Mucosa of descending colon (tissue), 3 donors: ENCODE measurements at regions not wholly inside any gene's neighbourhood (a gene's known extent, or its start where the extent isn't known, plus 50 kb on each side); places are given as distances from the start of the nearest gene placed in this dataset.

Source experiments
- ATAC-seq: fragments of 200-7000 bp; cut with Tn5 transposase; one replicate; pipeline ENCODE4 v1.9.1; 2020; ENCODE audit warnings: mild to moderate bottlenecking, moderate library complexity
- DNase-seq, 3 donors: peaks; one replicate each; pipeline ENCODE4 v3.0.0-alpha.2; 2020
- H3K36me3 ChIP-seq: fragments of 200-600 bp; one replicate; pipeline ENCODE4 v1.8.0; 2021; ENCODE audit warnings: low read depth, mild to moderate bottlenecking
- H3K4me1 ChIP-seq: fragments of 200-600 bp; one replicate; pipeline ENCODE4 v1.8.0; 2021; ENCODE audit warnings: low read depth, mild to moderate bottlenecking
- H3K4me3 ChIP-seq: fragments of 200-600 bp; one replicate; pipeline ENCODE4 v1.8.0; 2021; ENCODE audit warnings: mild to moderate bottlenecking
- H3K9me3 ChIP-seq: fragments of 200-600 bp; one replicate; pipeline ENCODE4 v1.8.0; 2021; ENCODE audit warnings: mild to moderate bottlenecking
- CTCF ChIP-seq: fragments of 200-600 bp; IDR thresholded peaks from one replicate; pipeline ENCODE4 v1.8.0; 2022; ENCODE audit warnings: antibody characterized with exemption, mild to moderate bottlenecking
- intact Hi-C, 2 donors: fragments of 100-400 bp; cut with DNase I in 1 of 2; cut with micrococcal nuclease in 1 of 2; formaldehyde crosslinking; loops; one replicate each; pipeline versions ENCODE4 v1.11.0 to v1.11.1; 2022; cut with DNase I, micrococcal nuclease
- donor health status: DM: no; HTN: no; CAD: no; lungs with moderate emphysema.
- donor health status: DM: no; HTN: no; CAD: no.
- donor health status: DM: no; HTN: yes; CAD: no.

- intact Hi-C loops: no loop called here
- no peak for TF ChIP-seq CTCF
Observed at GRCh38 chr1:31497601-31498000, 78.7 kb upstream of the TINAGL1 start.

GRCh38 chr1:31498376-31499040, 77.8 kb upstream of the TINAGL1 start:
- DNase-seq (no peak), ATAC-seq (no peak)
- Histone ChIP-seq H3K4me1 (no peaks in the 10 kb centered on the region), H3K36me3 (no peaks in the 10 kb centered on the region), H3K9me3 (no peaks in the 10 kb centered on the region), H3K4me3 (no peak overlapping the region)
- intact Hi-C loops: no loop called here
- TF ChIP-seq CTCF: no peak

More at GRCh38 chr1:31497601-31498000, 78.7 kb upstream of the TINAGL1 start:
- ATAC-seq: no peak
- Histone ChIP-seq H3K4me3 (no peak overlapping the region), H3K4me1 (no peaks in the 10 kb centered on the region), H3K36me3 (no peaks in the 10 kb centered on the region), H3K9me3 (no peaks in the 10 kb centered on the region)
- no peak for DNase-seq

GRCh38 chr1:31501505-31501904, 74.8 kb upstream of the TINAGL1 start:
- Histone ChIP-seq H3K36me3 (no peaks in the 10 kb centered on the region), H3K4me3 (no peak overlapping the region), H3K4me1 (no peaks in the 10 kb centered on the region), H3K9me3 (no peaks in the 10 kb centered on the region)
- intact Hi-C loops: no loop called here
- DNase-seq (no peak), ATAC-seq (no peak)
- TF ChIP-seq CTCF: no peak

- intact Hi-C loops: no loop called here
- DNase-seq (no peak), ATAC-seq (no peak)
- Histone ChIP-seq H3K4me1 (no peaks in the 10 kb centered on the region), H3K9me3 (no peaks in the 10 kb centered on the region), H3K36me3 (no peaks in the 10 kb centered on the region), H3K4me3 (no peak overlapping the region)
- no peak for TF ChIP-seq CTCF
Observed at GRCh38 chr1:31502253-31502652, 74.1 kb upstream of the TINAGL1 start.

DNA sequence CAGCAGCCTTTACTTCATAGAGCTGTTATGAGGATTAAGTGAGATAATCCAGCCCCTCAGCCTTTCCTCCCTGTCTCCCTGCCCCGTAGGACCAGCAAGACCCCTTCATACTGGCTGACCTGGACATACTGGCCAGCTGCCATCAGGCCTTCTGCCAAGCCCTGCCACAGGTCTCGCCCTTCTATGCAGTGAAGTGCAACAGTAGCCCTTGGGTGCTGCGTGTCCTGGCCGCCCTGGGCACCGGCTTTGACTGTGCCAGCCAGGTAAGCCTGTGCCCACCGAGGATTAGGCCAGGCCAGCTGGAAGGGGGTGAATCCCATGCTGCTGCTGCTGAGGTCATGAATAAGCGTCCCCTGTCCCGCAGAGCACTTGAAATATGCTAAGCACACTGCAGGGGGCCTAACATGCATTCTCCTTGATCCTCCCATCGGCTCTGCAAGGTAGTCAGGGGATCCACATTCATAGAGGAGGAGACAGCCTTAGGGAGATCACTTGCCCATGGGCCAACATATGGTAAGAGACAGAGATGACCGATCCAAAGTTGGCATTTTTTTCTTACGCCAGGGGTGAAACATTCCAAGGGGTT, 73.3 kb upstream of the TINAGL1 start:
- Histone ChIP-seq H3K4me3 (no peak overlapping the region), H3K4me1 (no peaks in the 10 kb centered on the region), H3K9me3 (no peaks in the 10 kb centered on the region), H3K36me3 (no peaks in the 10 kb centered on the region)
- intact Hi-C loops: no loop called here
- DNase-seq (no peak), ATAC-seq (no peak)
- no peak for TF ChIP-seq CTCF
